ENCODE measurements at regions not wholly inside any gene's neighbourhood (a gene's known extent, or its start where the extent isn't known, plus 50 kb on each side); places are given as distances from the start of the nearest gene placed in this dataset.

DNA sequence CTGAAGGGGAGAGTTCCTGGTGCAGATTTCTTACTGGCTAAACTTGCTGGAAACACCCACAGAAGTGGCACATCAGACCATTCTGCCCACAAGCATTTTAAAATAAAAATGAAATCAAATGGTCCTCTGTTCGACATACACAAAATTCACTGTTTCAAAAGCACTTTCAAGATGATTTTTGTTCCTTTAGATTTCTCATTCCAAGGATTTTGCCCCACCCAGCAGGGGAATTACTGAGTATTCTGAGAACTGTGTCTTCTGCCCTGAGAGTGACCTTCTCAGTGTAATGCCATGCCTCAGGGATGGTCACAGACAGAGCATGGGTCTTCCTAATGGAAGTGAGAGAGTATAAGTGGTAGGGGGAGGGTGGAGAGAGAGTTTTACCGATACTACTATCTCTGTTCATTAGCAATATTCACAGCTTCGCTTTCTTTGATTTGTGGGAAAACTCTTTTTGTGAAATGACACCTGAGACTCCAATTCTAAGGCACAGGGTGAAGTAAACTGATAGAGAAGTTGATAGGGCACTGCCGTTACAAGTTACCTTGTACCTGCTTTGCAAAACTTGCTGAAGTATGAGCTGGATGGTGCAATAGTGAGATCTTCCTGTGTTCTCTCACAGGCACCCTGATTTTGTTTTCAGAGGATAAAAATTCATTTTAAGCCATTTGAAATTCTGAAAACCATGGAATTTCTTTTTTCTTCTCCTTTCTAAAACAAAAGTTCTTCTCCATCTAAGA, 95.8 kb upstream of the CD180 start:
- FAIRE-seq (no peak), DNase-seq (ENCODE audit: insufficient read length, low spot score) (no peak)
- no peak for TF ChIP-seq POLR2A (IDR thresholded peaks at IDR 0.05; ENCODE audit: low read depth, low read length)
- no peak for TF ChIP-seq POLR2AphosphoS5 (IDR thresholded peaks at IDR 0.05; ENCODE audit: low read depth, low read length)
- no peak for TF ChIP-seq SPI1 (IDR thresholded peaks at IDR 0.05; ENCODE audit: low read depth, low read length)
- no peak for TF ChIP-seq TAF1 (IDR thresholded peaks at IDR 0.05; ENCODE audit: low read depth, low read length)
- no peak for TF ChIP-seq POU2F2 (IDR thresholded peaks at IDR 0.05; ENCODE audit: low read depth, low read length)
- no peak for TF ChIP-seq PAX5 (IDR thresholded peaks at IDR 0.05; ENCODE audit: insufficient read depth, low read length, severe bottlenecking)

GRCh38 chr5:67291671-67292070, 95.1 kb upstream of the CD180 start:
- TF ChIP-seq POLR2AphosphoS5 (IDR thresholded peaks at IDR 0.05; ENCODE audit: low read depth, low read length) (no peak), PAX5 (IDR thresholded peaks at IDR 0.05; ENCODE audit: insufficient read depth, low read length, severe bottlenecking) (no peak), POLR2A (IDR thresholded peaks at IDR 0.05; ENCODE audit: low read depth, low read length) (no peak), POU2F2 (IDR thresholded peaks at IDR 0.05; ENCODE audit: low read depth, low read length) (no peak), TAF1 (IDR thresholded peaks at IDR 0.05; ENCODE audit: low read depth, low read length) (no peak), SPI1 (IDR thresholded peaks at IDR 0.05; ENCODE audit: low read depth, low read length) (no peak)
- FAIRE-seq (no peak), DNase-seq (ENCODE audit: insufficient read length, low spot score) (no peak)

DNA sequence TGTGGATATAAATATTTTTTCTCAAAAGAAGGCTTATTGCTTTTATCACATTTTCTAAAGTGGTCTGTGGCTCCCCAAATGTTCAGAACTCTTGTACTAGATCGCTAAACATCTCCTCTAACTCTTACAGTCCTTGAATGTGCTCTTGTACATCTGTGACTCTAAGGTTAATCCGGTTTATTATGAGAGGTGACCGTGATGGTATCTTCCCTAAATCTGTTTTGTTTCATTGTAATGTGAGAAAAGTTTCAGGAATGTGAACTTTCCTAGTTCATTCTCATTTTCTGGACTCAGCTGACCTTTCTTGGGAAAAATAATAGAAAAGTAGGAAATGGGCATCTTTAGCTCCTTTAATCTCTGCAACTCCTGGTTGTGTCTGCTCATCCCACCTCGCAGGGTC, 94.5 kb upstream of the CD180 start:
- TF ChIP-seq POLR2A (IDR thresholded peaks at IDR 0.05; ENCODE audit: low read depth, low read length) (no peak), TAF1 (IDR thresholded peaks at IDR 0.05; ENCODE audit: low read depth, low read length) (no peak), POU2F2 (IDR thresholded peaks at IDR 0.05; ENCODE audit: low read depth, low read length) (no peak), SPI1 (IDR thresholded peaks at IDR 0.05; ENCODE audit: low read depth, low read length) (no peak), PAX5 (IDR thresholded peaks at IDR 0.05; ENCODE audit: insufficient read depth, low read length, severe bottlenecking) (no peak), POLR2AphosphoS5 (IDR thresholded peaks at IDR 0.05; ENCODE audit: low read depth, low read length) (no peak)

GRCh38 chr5:67290655-67291054, 94.1 kb upstream of the CD180 start:
- FAIRE-seq (no peak), DNase-seq (ENCODE audit: insufficient read length, low spot score) (no peak)
- no peak for TF ChIP-seq POLR2AphosphoS5 (IDR thresholded peaks at IDR 0.05; ENCODE audit: low read depth, low read length)
- TF ChIP-seq PAX5 (IDR thresholded peaks at IDR 0.05; ENCODE audit: insufficient read depth, low read length, severe bottlenecking) = no peak
- TF ChIP-seq SPI1 (IDR thresholded peaks at IDR 0.05; ENCODE audit: low read depth, low read length) = no peak
- TF ChIP-seq POLR2A (IDR thresholded peaks at IDR 0.05; ENCODE audit: low read depth, low read length) = no peak
- TF ChIP-seq POU2F2 (IDR thresholded peaks at IDR 0.05; ENCODE audit: low read depth, low read length) = no peak
- TF ChIP-seq TAF1 (IDR thresholded peaks at IDR 0.05; ENCODE audit: low read depth, low read length) = no peak

More for the DNA sequence above, 94.5 kb upstream of the CD180 start:
- DNase-seq (ENCODE audit: insufficient read length, low spot score) (no peak), FAIRE-seq (no peak)

GRCh38 chr5:67289763-67290521, 93.3 kb upstream of the CD180 start:
- no peak for DNase-seq (ENCODE audit: insufficient read length, low spot score)
- no peak for FAIRE-seq
- TF ChIP-seq PAX5 (IDR thresholded peaks at IDR 0.05; ENCODE audit: insufficient read depth, low read length, severe bottlenecking) = no peak
- no peak for TF ChIP-seq POLR2A (IDR thresholded peaks at IDR 0.05; ENCODE audit: low read depth, low read length)
- no peak for TF ChIP-seq SPI1 (IDR thresholded peaks at IDR 0.05; ENCODE audit: low read depth, low read length)
- no peak for TF ChIP-seq POU2F2 (IDR thresholded peaks at IDR 0.05; ENCODE audit: low read depth, low read length)
- no peak for TF ChIP-seq POLR2AphosphoS5 (IDR thresholded peaks at IDR 0.05; ENCODE audit: low read depth, low read length)
- no peak for TF ChIP-seq TAF1 (IDR thresholded peaks at IDR 0.05; ENCODE audit: low read depth, low read length)

- FAIRE-seq (no peak), DNase-seq (ENCODE audit: insufficient read length, low spot score) (no peak)
- TF ChIP-seq PAX5 (IDR thresholded peaks at IDR 0.05; ENCODE audit: insufficient read depth, low read length, severe bottlenecking) = no peak
- no peak for TF ChIP-seq POLR2AphosphoS5 (IDR thresholded peaks at IDR 0.05; ENCODE audit: low read depth, low read length)
- no peak for TF ChIP-seq TAF1 (IDR thresholded peaks at IDR 0.05; ENCODE audit: low read depth, low read length)
- no peak for TF ChIP-seq POLR2A (IDR thresholded peaks at IDR 0.05; ENCODE audit: low read depth, low read length)
- TF ChIP-seq POU2F2 (IDR thresholded peaks at IDR 0.05; ENCODE audit: low read depth, low read length) = no peak
- TF ChIP-seq SPI1 (IDR thresholded peaks at IDR 0.05; ENCODE audit: low read depth, low read length) = no peak
Measured at GRCh38 chr5:67287510-67288268, 91.1 kb upstream of the CD180 start.

DNA sequence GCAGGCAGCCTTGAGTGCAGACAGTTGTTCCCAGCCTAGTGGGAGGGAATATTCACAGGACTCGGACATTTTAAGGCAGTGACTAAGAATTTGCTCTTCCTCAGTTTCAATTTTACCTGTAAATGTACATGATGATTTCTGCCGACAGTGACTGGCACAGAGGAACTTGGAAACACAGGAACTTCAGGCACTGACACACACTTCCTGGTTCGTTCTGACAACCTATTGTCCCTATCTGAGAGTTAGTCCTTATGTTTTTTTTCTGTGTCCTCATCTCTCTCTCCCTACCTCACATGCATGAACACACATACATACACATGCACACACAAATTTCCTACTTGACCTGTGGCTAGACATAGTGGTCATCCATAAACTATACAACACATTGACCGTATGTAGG, 89.4 kb upstream of the CD180 start:
- no peak for FAIRE-seq
- no peak for TF ChIP-seq TAF1 (IDR thresholded peaks at IDR 0.05; ENCODE audit: low read depth, low read length)
- TF ChIP-seq POLR2AphosphoS5 (IDR thresholded peaks at IDR 0.05; ENCODE audit: low read depth, low read length) = no peak
- TF ChIP-seq POLR2A (IDR thresholded peaks at IDR 0.05; ENCODE audit: low read depth, low read length) = no peak
- no peak for TF ChIP-seq SPI1 (IDR thresholded peaks at IDR 0.05; ENCODE audit: low read depth, low read length)

GRCh38 chr5:67283988-67284487, 87.4 kb upstream of the CD180 start:
- DNase-seq (ENCODE audit: insufficient read length, low spot score) (no peak), FAIRE-seq (no peak)
- no peak for TF ChIP-seq POU2F2 (IDR thresholded peaks at IDR 0.05; ENCODE audit: low read depth, low read length)
- TF ChIP-seq PAX5 (IDR thresholded peaks at IDR 0.05; ENCODE audit: insufficient read depth, low read length, severe bottlenecking) = no peak
- TF ChIP-seq POLR2A (IDR thresholded peaks at IDR 0.05; ENCODE audit: low read depth, low read length) = no peak
- TF ChIP-seq TAF1 (IDR thresholded peaks at IDR 0.05; ENCODE audit: low read depth, low read length) = no peak
- no peak for TF ChIP-seq SPI1 (IDR thresholded peaks at IDR 0.05; ENCODE audit: low read depth, low read length)
- no peak for TF ChIP-seq POLR2AphosphoS5 (IDR thresholded peaks at IDR 0.05; ENCODE audit: low read depth, low read length)

More for the DNA sequence above, 89.4 kb upstream of the CD180 start:
- no peak for DNase-seq (ENCODE audit: insufficient read length, low spot score)
